ENCODE measurements at regions not wholly inside any gene's neighbourhood (a gene's known extent, or its start where the extent isn't known, plus 50 kb on each side); places are given as distances from the start of the nearest gene placed in this dataset.

DNA sequence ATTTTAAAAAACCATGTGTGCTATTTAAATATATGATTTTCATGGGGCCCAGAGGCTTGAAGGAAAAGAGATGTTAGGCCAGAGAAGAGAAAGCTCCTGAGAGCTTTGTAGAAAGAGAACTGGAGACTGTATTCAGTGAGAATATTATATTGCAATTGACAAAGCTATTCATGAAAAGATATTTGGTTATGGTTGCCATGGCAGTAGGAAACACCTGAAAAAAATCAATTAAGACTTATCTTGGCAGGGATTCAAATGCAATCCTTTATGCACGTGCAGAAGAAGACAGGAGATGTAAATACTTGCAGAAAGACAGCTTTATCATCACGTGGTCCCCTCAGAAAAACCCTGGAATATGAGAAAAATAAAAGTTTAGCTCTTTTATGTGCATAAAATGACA is 636.0 kb upstream of the TBL1XR1 start:
- no peaks in the 10 kb centered on the region for H3K79me2 ChIP-seq (ENCODE audit: control insufficient read depth, low read length)
- H3K27ac ChIP-seq (ENCODE audit: low read depth, low read length) = no peak overlapping the region

GRCh38 chr3:177835008-177835407 is 637.7 kb upstream of the TBL1XR1 start:
- H4K20me1 ChIP-seq (ENCODE audit: control insufficient read depth, insufficient read depth, low read depth, low read length) = no peaks in the 10 kb centered on the region
- H3F3A ChIP-seq (ENCODE audit: control insufficient read depth, insufficient read depth) = no peaks in the 10 kb centered on the region
- H3K36me3 ChIP-seq (ENCODE audit: control insufficient read depth, low read length) = no peaks in the 10 kb centered on the region
- no peak overlapping the region for H3K4me3 ChIP-seq (ENCODE audit: low read length)
- H3K27ac ChIP-seq (ENCODE audit: low read depth, low read length) = no peak overlapping the region
- H3K4me1 ChIP-seq (ENCODE audit: control insufficient read depth, low read length) = no peaks in the 10 kb centered on the region
- H3K27me3 ChIP-seq (ENCODE audit: control insufficient read depth, low read length) = no peaks in the 10 kb centered on the region
- TF ChIP-seq EZH2phosphoT487 (IDR thresholded peaks at IDR 0.05; ENCODE audit: borderline replicate concordance, low read length) = no peak
- H3K9me2 ChIP-seq (replicated peaks; ENCODE audit: control insufficient read depth, low read length) = no peaks in the 10 kb centered on the region
- H3K4me2 ChIP-seq (ENCODE audit: low read length) = no peak overlapping the region
- no peaks in the 10 kb centered on the region for H3K9me3 ChIP-seq (ENCODE audit: control insufficient read depth, insufficient read depth, low read length)
- no peaks in the 10 kb centered on the region for H3K79me2 ChIP-seq (ENCODE audit: control insufficient read depth, low read length)

More for the DNA sequence above, 636.0 kb upstream of the TBL1XR1 start:
- Histone ChIP-seq H4K20me1 (ENCODE audit: control insufficient read depth, insufficient read depth, low read depth, low read length) (no peaks in the 10 kb centered on the region), H3K9me2 (replicated peaks; ENCODE audit: control insufficient read depth, low read length) (no peaks in the 10 kb centered on the region), H3K4me1 (ENCODE audit: control insufficient read depth, low read length) (no peaks in the 10 kb centered on the region), H3K4me2 (ENCODE audit: low read length) (no peak overlapping the region), H3K9me3 (ENCODE audit: control insufficient read depth, insufficient read depth, low read length) (no peaks in the 10 kb centered on the region), H3K27me3 (ENCODE audit: control insufficient read depth, low read length) (no peaks in the 10 kb centered on the region), H3K4me3 (ENCODE audit: low read length) (no peak overlapping the region), H3F3A (ENCODE audit: control insufficient read depth, insufficient read depth) (no peaks in the 10 kb centered on the region), H3K36me3 (ENCODE audit: control insufficient read depth, low read length) (no peaks in the 10 kb centered on the region)
- TF ChIP-seq EZH2phosphoT487 (IDR thresholded peaks at IDR 0.05; ENCODE audit: borderline replicate concordance, low read length) = no peak
- no peak for TF ChIP-seq CTCF (IDR thresholded peaks at IDR 0.05; ENCODE audit: low read depth, low read length, poor library complexity, severe bottlenecking)

DNA sequence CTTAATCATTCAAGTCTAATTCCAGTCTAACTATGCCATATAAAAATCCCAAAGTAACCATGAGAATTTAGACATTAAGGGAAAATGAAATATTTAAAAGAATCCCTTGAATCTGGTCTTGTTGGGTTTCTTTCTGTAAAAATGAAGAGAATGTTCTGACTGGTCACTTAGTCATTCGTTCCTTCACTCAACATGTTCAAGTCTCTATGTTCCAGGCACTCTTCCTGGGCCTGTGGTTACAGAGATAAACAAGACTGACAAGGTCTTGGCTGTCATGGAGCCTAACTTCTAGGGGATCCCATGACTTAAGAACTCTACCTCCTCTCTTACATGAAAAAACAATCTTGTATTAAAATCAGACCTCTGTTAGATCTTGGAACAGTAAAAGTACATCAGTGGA is 638.6 kb upstream of the TBL1XR1 start:
- TF ChIP-seq EZH2phosphoT487 (IDR thresholded peaks at IDR 0.05; ENCODE audit: borderline replicate concordance, low read length) = no peak
- no peak for TF ChIP-seq CTCF (IDR thresholded peaks at IDR 0.05; ENCODE audit: low read depth, low read length, poor library complexity, severe bottlenecking)
- no peaks in the 10 kb centered on the region for H3K27me3 ChIP-seq (ENCODE audit: control insufficient read depth, low read length)
- H3K4me2 ChIP-seq (ENCODE audit: low read length) = no peak overlapping the region

GRCh38 chr3:177836671-177837070 is 639.4 kb upstream of the TBL1XR1 start:
- H3K36me3 ChIP-seq (ENCODE audit: control insufficient read depth, low read length) = no peaks in the 10 kb centered on the region
- no peak for TF ChIP-seq CTCF (IDR thresholded peaks at IDR 0.05; ENCODE audit: low read depth, low read length, poor library complexity, severe bottlenecking)
- TF ChIP-seq EZH2phosphoT487 (IDR thresholded peaks at IDR 0.05; ENCODE audit: borderline replicate concordance, low read length) = no peak
- H3K4me2 ChIP-seq (ENCODE audit: low read length) = no peak overlapping the region
- no peaks in the 10 kb centered on the region for H3K79me2 ChIP-seq (ENCODE audit: control insufficient read depth, low read length)
- no peaks in the 10 kb centered on the region for H3K4me1 ChIP-seq (ENCODE audit: control insufficient read depth, low read length)
- no peaks in the 10 kb centered on the region for H3F3A ChIP-seq (ENCODE audit: control insufficient read depth, insufficient read depth)
- no peak overlapping the region for H3K27ac ChIP-seq (ENCODE audit: low read depth, low read length)
- no peaks in the 10 kb centered on the region for H3K9me3 ChIP-seq (ENCODE audit: control insufficient read depth, insufficient read depth, low read length)
- no peak overlapping the region for H3K4me3 ChIP-seq (ENCODE audit: low read length)
- no peaks in the 10 kb centered on the region for H4K20me1 ChIP-seq (ENCODE audit: control insufficient read depth, insufficient read depth, low read depth, low read length)
- no peaks in the 10 kb centered on the region for H3K9me2 ChIP-seq (replicated peaks; ENCODE audit: control insufficient read depth, low read length)
- no peaks in the 10 kb centered on the region for H3K27me3 ChIP-seq (ENCODE audit: control insufficient read depth, low read length)

More for the DNA sequence above, 638.6 kb upstream of the TBL1XR1 start:
- H3K4me1 ChIP-seq (ENCODE audit: control insufficient read depth, low read length) = no peaks in the 10 kb centered on the region
- no peaks in the 10 kb centered on the region for H3K79me2 ChIP-seq (ENCODE audit: control insufficient read depth, low read length)
- H3K9me3 ChIP-seq (ENCODE audit: control insufficient read depth, insufficient read depth, low read length) = no peaks in the 10 kb centered on the region
- H3K9me2 ChIP-seq (replicated peaks; ENCODE audit: control insufficient read depth, low read length) = no peaks in the 10 kb centered on the region
- H3K27ac ChIP-seq (ENCODE audit: low read depth, low read length) = no peak overlapping the region
- H3K36me3 ChIP-seq (ENCODE audit: control insufficient read depth, low read length) = no peaks in the 10 kb centered on the region
- no peaks in the 10 kb centered on the region for H3F3A ChIP-seq (ENCODE audit: control insufficient read depth, insufficient read depth)
- no peaks in the 10 kb centered on the region for H4K20me1 ChIP-seq (ENCODE audit: control insufficient read depth, insufficient read depth, low read depth, low read length)
- no peak overlapping the region for H3K4me3 ChIP-seq (ENCODE audit: low read length)
